Fibroblast of villous mesenchyme (primary cell): ENCODE measurements at regions not wholly inside any gene's neighbourhood (a gene's known extent, or its start where the extent isn't known, plus 50 kb on each side); places are given as distances from the start of the nearest gene placed in this dataset.

Experiments used
- DNase-seq: peaks from one replicate; pipeline ENCODE4 v3.0.0-alpha.2; 2010; ENCODE audit warnings: low read depth
- H3K4me3 ChIP-seq: 2 replicates; pipeline ENCODE4 v1.5.1; 2011; ENCODE audit warnings: low read depth, mild to moderate bottlenecking, low read length
- TF ChIP-seq, protein P1 (sequence below): IDR thresholded peaks from 2 replicates; pipeline ENCODE4 v1.5.1; 2012; ENCODE audit warnings: low read depth, mild to moderate bottlenecking, low read length; ENCODE audit not compliant: insufficient read depth

DNA sequence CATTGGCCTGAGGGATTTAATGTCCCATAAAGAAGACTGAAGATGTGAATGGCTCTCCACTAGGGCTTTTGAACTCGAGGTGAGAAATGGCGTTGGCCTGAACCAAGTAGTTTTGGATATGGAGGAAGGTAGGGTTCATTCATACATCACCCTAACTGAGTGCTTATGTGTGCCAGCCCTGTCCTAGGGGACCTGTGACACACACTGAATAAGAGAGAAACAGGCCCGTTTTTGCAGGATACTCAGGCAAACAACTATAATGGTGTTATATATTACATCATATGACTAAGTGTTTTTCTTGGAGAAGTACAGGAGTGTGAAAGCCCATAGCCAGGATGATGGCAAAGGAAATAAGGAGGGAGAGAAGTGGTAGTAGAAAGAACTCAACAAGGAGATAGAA lies 368.1 kb downstream of the TMEM135 start:
- DNase-seq = no peak
- TF ChIP-seq, protein P1, sequence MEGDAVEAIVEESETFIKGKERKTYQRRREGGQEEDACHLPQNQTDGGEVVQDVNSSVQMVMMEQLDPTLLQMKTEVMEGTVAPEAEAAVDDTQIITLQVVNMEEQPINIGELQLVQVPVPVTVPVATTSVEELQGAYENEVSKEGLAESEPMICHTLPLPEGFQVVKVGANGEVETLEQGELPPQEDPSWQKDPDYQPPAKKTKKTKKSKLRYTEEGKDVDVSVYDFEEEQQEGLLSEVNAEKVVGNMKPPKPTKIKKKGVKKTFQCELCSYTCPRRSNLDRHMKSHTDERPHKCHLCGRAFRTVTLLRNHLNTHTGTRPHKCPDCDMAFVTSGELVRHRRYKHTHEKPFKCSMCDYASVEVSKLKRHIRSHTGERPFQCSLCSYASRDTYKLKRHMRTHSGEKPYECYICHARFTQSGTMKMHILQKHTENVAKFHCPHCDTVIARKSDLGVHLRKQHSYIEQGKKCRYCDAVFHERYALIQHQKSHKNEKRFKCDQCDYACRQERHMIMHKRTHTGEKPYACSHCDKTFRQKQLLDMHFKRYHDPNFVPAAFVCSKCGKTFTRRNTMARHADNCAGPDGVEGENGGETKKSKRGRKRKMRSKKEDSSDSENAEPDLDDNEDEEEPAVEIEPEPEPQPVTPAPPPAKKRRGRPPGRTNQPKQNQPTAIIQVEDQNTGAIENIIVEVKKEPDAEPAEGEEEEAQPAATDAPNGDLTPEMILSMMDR = no peak

DNA sequence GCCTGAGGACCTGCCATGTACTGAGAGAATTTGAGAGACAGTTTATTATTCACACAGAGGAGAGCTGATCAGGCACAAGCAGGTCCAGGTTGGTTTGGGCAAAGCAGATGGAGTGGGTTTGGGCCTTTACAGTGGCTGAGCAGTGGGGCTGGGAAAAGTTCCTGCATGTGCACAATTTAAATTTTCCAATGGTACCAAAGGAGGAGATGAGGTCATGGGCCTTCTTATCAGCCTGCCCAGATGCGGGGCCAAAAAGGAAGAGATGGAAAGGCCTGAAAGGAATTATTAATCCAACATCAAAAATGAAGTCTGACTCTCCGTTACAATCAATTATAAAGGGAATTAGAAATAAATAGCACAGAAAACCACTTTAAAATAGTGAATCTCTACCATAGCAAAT lies 367.6 kb downstream of the TMEM135 start:
- TF ChIP-seq, protein P1 = no peak
- no peak for DNase-seq
- no peak overlapping the region for H3K4me3 ChIP-seq

More for the DNA sequence above, 368.1 kb downstream of the TMEM135 start:
- H3K4me3 ChIP-seq = no peak overlapping the region

DNA sequence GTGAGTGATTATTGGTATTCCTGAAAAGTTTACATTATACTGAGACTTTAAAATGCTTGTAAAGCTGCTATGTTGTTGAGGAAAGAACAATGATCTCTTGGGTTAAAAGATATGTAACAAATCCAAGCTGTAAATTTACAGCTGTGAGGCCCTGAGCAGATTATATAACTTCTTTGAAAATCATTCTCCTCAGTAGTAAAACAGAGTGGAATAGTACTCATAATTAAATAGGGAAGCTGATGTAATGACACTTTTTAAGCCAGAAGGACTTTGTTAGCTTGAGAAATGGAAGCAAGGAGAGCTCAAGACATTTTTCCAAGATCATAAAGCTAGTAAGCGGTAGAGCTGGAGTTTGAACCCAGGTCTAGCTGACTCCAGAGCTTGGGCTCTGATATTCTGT lies 363.9 kb downstream of the TMEM135 start:
- TF ChIP-seq, protein P1 = no peak
- no peak overlapping the region for H3K4me3 ChIP-seq
- DNase-seq = no peak

DNA sequence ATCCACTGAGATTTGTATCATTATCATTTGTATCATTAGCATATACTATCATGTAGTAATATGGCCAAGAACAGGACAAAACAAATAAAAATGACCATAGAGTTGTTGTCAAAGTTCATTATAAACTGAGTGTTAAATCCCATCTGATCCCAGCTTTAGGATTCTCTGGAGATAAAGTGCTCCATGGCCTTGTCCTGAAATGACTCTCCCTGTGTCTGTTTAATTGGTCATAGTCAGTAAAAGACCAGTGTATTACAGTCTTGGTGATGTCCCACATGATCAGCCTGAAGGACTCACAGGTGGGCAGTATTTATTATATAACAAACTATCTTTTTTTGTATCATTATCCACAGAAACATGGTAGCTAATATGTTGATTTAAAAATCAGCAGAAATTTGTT lies 361.6 kb downstream of the TMEM135 start:
- TF ChIP-seq, protein P1 = no peak
- no peak overlapping the region for H3K4me3 ChIP-seq
- DNase-seq = no peak

DNA sequence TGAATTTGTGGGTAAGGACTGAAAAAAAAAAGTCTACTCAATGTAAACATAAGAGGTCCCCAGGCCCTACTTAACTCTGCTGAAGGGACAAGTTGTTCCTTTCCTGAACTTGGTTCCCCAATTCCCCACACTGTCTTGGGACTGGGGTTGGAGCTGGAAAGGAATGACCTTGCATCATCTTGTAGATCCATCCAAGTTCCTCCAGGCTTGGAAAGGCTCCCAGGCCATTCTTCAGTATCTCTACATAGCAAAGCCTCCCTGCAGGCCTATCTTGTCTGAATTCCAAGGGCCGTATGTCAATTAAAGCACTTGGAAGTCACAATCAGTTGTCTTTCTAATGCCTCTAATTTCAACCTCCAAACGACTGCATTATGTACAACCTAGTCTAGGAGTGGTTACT lies 361.2 kb downstream of the TMEM135 start:
- TF ChIP-seq, protein P1 = no peak
- no peak for DNase-seq

DNA sequence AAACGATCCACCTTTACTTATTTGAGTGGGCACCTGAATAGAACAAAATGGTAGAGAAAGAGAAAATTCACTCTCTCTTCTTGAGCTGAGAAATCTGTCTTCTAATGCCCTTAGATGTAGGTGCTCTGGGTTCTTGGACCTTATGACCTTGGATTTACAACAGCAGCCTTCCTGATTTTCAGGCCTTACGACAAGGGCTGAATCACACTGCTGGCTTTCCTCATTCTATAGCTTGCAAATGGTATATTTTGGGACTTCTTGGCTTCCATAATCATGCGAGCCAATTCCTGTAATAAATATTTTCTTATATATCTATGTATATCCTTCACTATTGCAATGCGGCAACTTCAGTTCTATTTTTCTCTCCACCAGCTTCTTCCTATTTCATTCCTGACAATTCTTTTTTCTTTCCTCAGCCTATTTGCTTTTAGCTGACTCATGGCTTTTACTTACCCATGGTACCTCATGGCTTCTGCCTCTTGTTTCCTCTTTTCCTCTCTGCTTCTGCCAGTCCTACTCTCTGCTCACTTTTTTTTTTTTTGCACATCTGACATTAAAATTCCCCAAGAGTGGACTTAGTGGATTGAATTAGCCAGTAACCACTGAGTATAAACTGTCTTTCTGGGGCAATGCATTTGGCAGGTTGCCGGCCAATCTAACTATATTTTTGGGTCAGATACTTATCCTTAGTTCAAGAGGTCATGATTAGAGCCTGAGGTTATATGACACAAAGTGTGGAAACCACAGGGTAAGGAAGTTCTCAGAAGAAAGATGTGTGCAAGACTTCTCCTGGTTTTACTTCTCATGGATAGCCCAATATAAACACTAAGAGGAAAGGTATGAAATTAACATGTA lies 359.5 kb downstream of the TMEM135 start:
- TF ChIP-seq, protein P1 = no peak
- no peak overlapping the region for H3K4me3 ChIP-seq
- DNase-seq = no peak

More for the DNA sequence above, 361.2 kb downstream of the TMEM135 start:
- H3K4me3 ChIP-seq = no peak overlapping the region
